ENCODE measurements at regions not wholly inside any gene's neighbourhood (a gene's known extent, or its start where the extent isn't known, plus 50 kb on each side); places are given as distances from the start of the nearest gene placed in this dataset.

- Histone ChIP-seq H3K36me3 (no peaks in the 10 kb centered on the region), H3K27ac (no peak overlapping the region), H3K4me3 (no peak overlapping the region), H3K27me3 (no peaks in the 10 kb centered on the region), H3K4me1 (no peaks in the 10 kb centered on the region), H3K9me3 (no peaks in the 10 kb centered on the region)
- no peak for ATAC-seq
- TF ChIP-seq CTCF (IDR thresholded peaks at IDR 0.05), result no peak
- no peak for FAIRE-seq
- intact Hi-C loops (cut with DNase I), result no loop called here
- 58 to 59% methylated on average over 2 of the region's 2 CpGs for WGBS, 2 donors
- no peak for DNase-seq
Measured at GRCh38 chr21:29423099-29423870, 124.6 kb downstream of the BACH1 start.

- TF ChIP-seq CTCF (IDR thresholded peaks at IDR 0.05), result no peak
- FAIRE-seq, result no peak
- 64 to 92% methylated on average over 2 of the region's 2 CpGs for WGBS, 2 donors
- intact Hi-C loops (cut with DNase I), result no loop called here
- Histone ChIP-seq H3K27me3 (no peaks in the 10 kb centered on the region), H3K4me3 (no peak overlapping the region), H3K4me1 (no peaks in the 10 kb centered on the region), H3K9me3 (no peaks in the 10 kb centered on the region), H3K27ac (no peak overlapping the region), H3K36me3 (no peaks in the 10 kb centered on the region)
- DNase-seq, result no peak
- no peak for ATAC-seq
Measured at GRCh38 chr21:29424728-29425127, 126.0 kb downstream of the BACH1 start.

GRCh38 chr21:29429218-29429617 is 130.5 kb downstream of the BACH1 start:
- no peak overlapping the region for H3K27ac ChIP-seq
- no peak for TF ChIP-seq CTCF (IDR thresholded peaks at IDR 0.05)
- FAIRE-seq, result no peak
- H3K4me3 ChIP-seq, result no peak overlapping the region
- DNase-seq, result no peak
- H3K27me3 ChIP-seq, result no peaks in the 10 kb centered on the region
- H3K4me1 ChIP-seq, result no peaks in the 10 kb centered on the region
- ATAC-seq, result no peak
- H3K9me3 ChIP-seq, result no peaks in the 10 kb centered on the region
- intact Hi-C loops (cut with DNase I), result no loop called here
- H3K36me3 ChIP-seq, result no peaks in the 10 kb centered on the region

GRCh38 chr21:29430030-29430429 is 131.3 kb downstream of the BACH1 start:
- intact Hi-C loops (cut with DNase I), result no loop called here
- no peak for ATAC-seq
- no peak for TF ChIP-seq CTCF (IDR thresholded peaks at IDR 0.05)
- Histone ChIP-seq H3K9me3 (no peaks in the 10 kb centered on the region), H3K27me3 (no peaks in the 10 kb centered on the region), H3K36me3 (no peaks in the 10 kb centered on the region), H3K4me3 (no peak overlapping the region), H3K27ac (no peak overlapping the region), H3K4me1 (no peaks in the 10 kb centered on the region)
- 92 to 93% methylated on average over 4 of the region's 4 CpGs for WGBS, 2 donors
- FAIRE-seq, result no peak
- no peak for DNase-seq

GRCh38 chr21:29430576-29430975 is 131.9 kb downstream of the BACH1 start:
- no peak for TF ChIP-seq CTCF (IDR thresholded peaks at IDR 0.05)
- Histone ChIP-seq H3K27me3 (no peaks in the 10 kb centered on the region), H3K9me3 (no peaks in the 10 kb centered on the region), H3K4me3 (no peak overlapping the region), H3K27ac (no peak overlapping the region), H3K36me3 (no peaks in the 10 kb centered on the region), H3K4me1 (no peaks in the 10 kb centered on the region)
- FAIRE-seq, result no peak
- WGBS, 2 donors, result 92 to 93% methylated on average over 7 of the region's 7 CpGs
- no peak for DNase-seq
- intact Hi-C loops (cut with DNase I), result no loop called here
- no peak for ATAC-seq

All from pancreas (tissue), 10 donors.